C4-2B (cell line): ENCODE measurements at regions not wholly inside any gene's neighbourhood (a gene's known extent, or its start where the extent isn't known, plus 50 kb on each side); places are given as distances from the start of the nearest gene placed in this dataset.

Experiments used
- H3K27ac ChIP-seq: fragments of 450-650 bp; 2 replicates; pipeline ENCODE4 v1.5.1; 2017
- CTCF ChIP-seq: fragments of 450-650 bp; conservative IDR thresholded peaks from 2 replicates; pipeline ENCODE4 v1.5.1; 2017; ENCODE audit warnings: mild to moderate bottlenecking
- ZFX ChIP-seq: fragments of 450-650 bp; IDR thresholded peaks from 2 replicates; pipeline ENCODE4 v1.6.1; 2017

- no peak overlapping the region for H3K27ac ChIP-seq
- TF ChIP-seq ZFX (no peak), CTCF (no peak)
These were observed 621.7 kb downstream of the ZPLD1 start for GRCh38 chr3:103056542-103056941.

GRCh38 chr3:103057003-103057402 lies 622.2 kb downstream of the ZPLD1 start:
- TF ChIP-seq CTCF (no peak), ZFX (no peak)
- no peak overlapping the region for H3K27ac ChIP-seq

- TF ChIP-seq CTCF (no peak), ZFX (no peak)
- no peak overlapping the region for H3K27ac ChIP-seq
These were observed 622.7 kb downstream of the ZPLD1 start for GRCh38 chr3:103057487-103057886.

- TF ChIP-seq ZFX (no peak), CTCF (no peak)
- H3K27ac ChIP-seq: no peak overlapping the region
These were observed 624.6 kb downstream of the ZPLD1 start for GRCh38 chr3:103059432-103059831.

GRCh38 chr3:103060242-103060641 lies 625.4 kb downstream of the ZPLD1 start:
- TF ChIP-seq CTCF (no peak), ZFX (no peak)
- no peak overlapping the region for H3K27ac ChIP-seq

GRCh38 chr3:103067963-103068362 lies 633.1 kb downstream of the ZPLD1 start:
- TF ChIP-seq CTCF: no peak
- no peak for TF ChIP-seq ZFX
- H3K27ac ChIP-seq: no peak overlapping the region

GRCh38 chr3:103075282-103075681 lies 640.5 kb downstream of the ZPLD1 start:
- H3K27ac ChIP-seq: no peak overlapping the region
- no peak for TF ChIP-seq ZFX
- no peak for TF ChIP-seq CTCF
